K562 (cell line): ENCODE measurements at regions not wholly inside any gene's neighbourhood (a gene's known extent, or its start where the extent isn't known, plus 50 kb on each side); places are given as distances from the start of the nearest gene placed in this dataset.

Source experiments
- BCLAF1 ChIP-seq, 2 experiments: fragments of 450-650 bp in 1 of 2; IDR thresholded peaks; 2 replicates each; pipeline ENCODE4 v1.6.1; 2011 to 2017; ENCODE audit warnings: low read depth in 2 of 2, antibody characterized with exemption in 1 of 2, borderline replicate concordance in 1 of 2, low read length in 1 of 2, mild to moderate bottlenecking in 1 of 2, mixed read lengths in 1 of 2; ENCODE audit not compliant: control insufficient read depth in 1 of 2
- CHD2 ChIP-seq: IDR thresholded peaks from 2 replicates; pipeline ENCODE4 v1.6.1; 2011; ENCODE audit warnings: low read depth, low read length
- CUX1 ChIP-seq: fragments of 200-800 bp; sonication (Bioruptor generic); IDR thresholded peaks from 2 replicates; pipeline ENCODE4 v1.6.1; 2016; ENCODE audit warnings: missing genetic modification characterization, missing compliant biosample characterization
- ESRRB ChIP-seq: fragments of 250-450 bp; sonication (Bioruptor Pico); IDR thresholded peaks from 2 replicates; pipeline ENCODE4 v1.5.0; 2020; ENCODE audit warnings: mild to moderate bottlenecking, moderate library complexity, borderline replicate concordance
- JUNB ChIP-seq: fragments of 450-650 bp; formaldehyde crosslinking; conservative IDR thresholded peaks from 2 replicates; pipeline ENCODE4 v1.4.0; 2020; ENCODE audit warnings: mild to moderate bottlenecking
- MAFK ChIP-seq: IDR thresholded peaks from 2 replicates; pipeline ENCODE4 v1.6.1; 2011; ENCODE audit warnings: low read length, improper control_type of control experiment
- NEUROD1 ChIP-seq: fragments of 150-350 bp; IDR thresholded peaks from 2 replicates; pipeline ENCODE4 v1.6.1; 2014; ENCODE audit warnings: borderline replicate concordance, low read length, low read depth; ENCODE audit not compliant: partially characterized antibody
- OTX1 ChIP-seq: fragments of 450-650 bp; formaldehyde crosslinking; IDR thresholded peaks from 2 replicates; pipeline ENCODE4 v1.4.0; 2022; ENCODE audit warnings: mild to moderate bottlenecking
- PML ChIP-seq: IDR thresholded peaks from 2 replicates; pipeline ENCODE4 v1.6.1; 2012; ENCODE audit warnings: low read length, inconsistent platforms
- POLR2AphosphoS2 ChIP-seq: IDR thresholded peaks from 2 replicates; pipeline ENCODE4 v1.6.1; 2012; ENCODE audit warnings: low read length, improper control_type of control experiment
- PTBP1 ChIP-seq: fragments of 200-400 bp; formaldehyde crosslinking; IDR thresholded peaks from 2 replicates; pipeline ENCODE4 v1.6.1; 2017; ENCODE audit warnings: low read depth, low read length
- SP1 ChIP-seq: sonication (generic); formaldehyde crosslinking; IDR thresholded peaks from 2 replicates; pipeline ENCODE4 v1.8.1; 2022; ENCODE audit warnings: mild to moderate bottlenecking, missing genetic modification reagents
- SPI1 ChIP-seq: IDR thresholded peaks from 2 replicates; pipeline ENCODE4 v1.6.1; 2011; ENCODE audit warnings: low read depth, low read length, control low read depth, borderline replicate concordance
- SREBF1 ChIP-seq: fragments of 150-350 bp; IDR thresholded peaks from 2 replicates; pipeline ENCODE4 v1.6.1; 2014; ENCODE audit warnings: antibody characterized with exemption, low read depth, low read length, borderline replicate concordance
- ZBED1 ChIP-seq: IDR thresholded peaks from 2 replicates; pipeline ENCODE4 v1.6.1; 2014
- ZFX ChIP-seq: sonication (generic); formaldehyde crosslinking; IDR thresholded peaks from 2 replicates; pipeline ENCODE4 v1.8.0; 2022; ENCODE audit warnings: mild to moderate bottlenecking, missing genetic modification reagents, moderate library complexity
- ZNF232 ChIP-seq: sonication (generic); formaldehyde crosslinking; IDR thresholded peaks from 2 replicates; pipeline ENCODE4 v1.8.0; 2022; ENCODE audit warnings: mild to moderate bottlenecking, missing genetic modification reagents
- ZNF436 ChIP-seq: fragments of 250-450, 450-650 bp; sonication (Bioruptor Pico); formaldehyde crosslinking; IDR thresholded peaks from 2 replicates; pipeline ENCODE4 v1.7.0; 2020; ENCODE audit warnings: mild to moderate bottlenecking
- ZNF561 ChIP-seq: fragments of 450-650 bp; formaldehyde crosslinking; conservative IDR thresholded peaks from 2 replicates; pipeline ENCODE4 v1.4.0; 2020; ENCODE audit warnings: mild to moderate bottlenecking, moderate library complexity
- ZNF589 ChIP-seq: fragments of 200-800 bp; sonication (Bioruptor generic); IDR thresholded peaks from 2 replicates; pipeline ENCODE4 v1.6.1; 2016; ENCODE audit warnings: low read depth, missing genetic modification characterization, missing compliant biosample characterization
- ZNF695 ChIP-seq: fragments of 450-650 bp; formaldehyde crosslinking; IDR thresholded peaks from 2 replicates; pipeline ENCODE4 v1.4.0; 2020; ENCODE audit warnings: mild to moderate bottlenecking, moderate library complexity
- TF ChIP-seq, protein P1 (sequence below): fragments of 250-450 bp; sonication (Bioruptor Pico); IDR thresholded peaks from 2 replicates; pipeline ENCODE4 v1.4.0; 2020; ENCODE audit warnings: mild to moderate bottlenecking, moderate library complexity

DNA sequence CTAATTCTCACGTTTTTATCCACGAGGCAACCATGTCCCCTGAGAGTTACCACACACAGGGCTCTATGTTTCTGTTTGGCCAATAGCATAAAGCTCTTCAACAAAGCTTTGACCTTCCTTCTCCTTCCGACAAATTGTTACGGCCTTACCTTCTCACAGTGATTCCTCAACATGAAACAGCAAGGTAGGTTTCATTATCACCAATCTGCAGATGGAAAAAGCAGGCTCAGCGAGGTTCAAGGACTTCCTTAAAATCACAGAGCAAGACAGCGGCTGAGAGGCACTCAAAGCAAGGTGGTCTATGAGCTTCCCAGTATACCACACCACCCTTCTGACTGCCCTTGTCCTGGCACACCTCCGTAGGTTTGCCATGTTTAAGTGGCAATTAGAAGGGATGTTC is 360.0 kb downstream of the CD83 start (continued):
- TF ChIP-seq CUX1 (CRISPR knock-in tag) (0 out of 2 replicates have a peak, but pooled peaks have one; percentile 4), ZBED1 (no peak), ESRRB (CRISPR knock-in tag) (no peak), MAFK (peak; percentile 30; the same call in 1 of the 2 replicates), SP1 (CRISPR knock-in tag) (0 out of 2 replicates have a peak, but pooled peaks have one; percentile 11), OTX1 (CRISPR knock-in tag) (no peak), ZNF695 (CRISPR knock-in tag) (no peak), POLR2AphosphoS2 (no peak), PML (no peak), ZNF589 (CRISPR knock-in tag) (no peak), CHD2 (no peak), SPI1 (peak; percentile 91), ZNF232 (CRISPR knock-in tag) (no peak), NEUROD1 (peak; percentile 32), ZNF561 (CRISPR knock-in tag) (no peak), JUNB (CRISPR knock-in tag) (no peak), BCLAF1 (IDR thresholded peaks at IDR 0.05; ENCODE audit: borderline replicate concordance in 1 of 2, control insufficient read depth in 1 of 2, low read depth in 2 of 2, low read length in 1 of 2) (no peak), PTBP1 (no peak), SREBF1 (no peak), ZFX (CRISPR knock-in tag) (no peak), ZNF436 (CRISPR knock-in tag) (no peak)
- TF ChIP-seq, protein P1, sequence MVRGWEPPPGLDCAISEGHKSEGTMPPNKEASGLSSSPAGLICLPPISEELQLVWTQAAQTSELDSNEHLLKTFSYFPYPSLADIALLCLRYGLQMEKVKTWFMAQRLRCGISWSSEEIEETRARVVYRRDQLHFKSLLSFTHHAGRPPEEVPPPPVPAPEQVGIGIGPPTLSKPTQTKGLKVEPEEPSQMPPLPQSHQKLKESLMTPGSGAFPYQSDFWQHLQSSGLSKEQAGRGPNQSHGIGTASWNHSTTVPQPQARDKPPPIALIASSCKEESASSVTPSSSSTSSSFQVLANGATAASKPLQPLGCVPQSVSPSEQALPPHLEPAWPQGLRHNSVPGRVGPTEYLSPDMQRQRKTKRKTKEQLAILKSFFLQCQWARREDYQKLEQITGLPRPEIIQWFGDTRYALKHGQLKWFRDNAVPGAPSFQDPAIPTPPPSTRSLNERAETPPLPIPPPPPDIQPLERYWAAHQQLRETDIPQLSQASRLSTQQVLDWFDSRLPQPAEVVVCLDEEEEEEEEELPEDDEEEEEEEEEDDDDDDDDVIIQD (CRISPR knock-in tag) = no peak
